ENCODE measurements at regions not wholly inside any gene's neighbourhood (a gene's known extent, or its start where the extent isn't known, plus 50 kb on each side); places are given as distances from the start of the nearest gene placed in this dataset.
"Not testable (repeated sequence)": the region's sequence is repeated elsewhere in the genome, so short reads cannot be mapped to it uniquely, and the experiment has no call there.

GRCh38 chrX:9271789-9272525 is 192.9 kb upstream of the TBL1X start:
- no peak for DNase-seq

- no peak for DNase-seq
These were observed 191.1 kb upstream of the TBL1X start for GRCh38 chrX:9273744-9274143.

GRCh38 chrX:9278475-9279233 is 186.2 kb upstream of the TBL1X start:
- no peak for DNase-seq

- no peak for DNase-seq
These were observed 185.7 kb upstream of the TBL1X start for GRCh38 chrX:9279234-9279544.

GRCh38 chrX:9280831-9281230 is 184.0 kb upstream of the TBL1X start:
- no peak for DNase-seq

GRCh38 chrX:9282325-9282724 is 182.5 kb upstream of the TBL1X start:
- no peak for DNase-seq

DNA sequence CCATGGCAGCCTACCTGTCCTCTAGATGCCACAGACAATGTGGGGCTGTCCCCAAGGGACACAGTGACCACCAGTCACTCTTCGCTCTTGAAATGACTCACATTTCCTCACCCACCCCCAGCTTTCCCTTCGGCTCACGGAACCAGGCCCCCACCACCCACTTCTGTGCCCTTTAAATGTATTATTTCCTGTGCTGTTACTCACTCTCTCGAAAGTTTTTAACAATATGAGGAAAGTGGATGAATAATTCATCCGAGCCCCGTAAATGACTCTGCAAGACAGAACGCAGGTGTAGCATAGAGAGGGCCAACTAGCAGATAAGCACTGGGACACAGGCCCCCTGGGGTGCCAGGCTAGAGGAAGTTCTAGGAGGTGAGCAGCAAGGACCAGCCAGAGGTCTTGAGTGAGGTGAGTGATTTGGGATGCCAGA is 179.5 kb upstream of the TBL1X start:
- DNase-seq = no peak

DNA sequence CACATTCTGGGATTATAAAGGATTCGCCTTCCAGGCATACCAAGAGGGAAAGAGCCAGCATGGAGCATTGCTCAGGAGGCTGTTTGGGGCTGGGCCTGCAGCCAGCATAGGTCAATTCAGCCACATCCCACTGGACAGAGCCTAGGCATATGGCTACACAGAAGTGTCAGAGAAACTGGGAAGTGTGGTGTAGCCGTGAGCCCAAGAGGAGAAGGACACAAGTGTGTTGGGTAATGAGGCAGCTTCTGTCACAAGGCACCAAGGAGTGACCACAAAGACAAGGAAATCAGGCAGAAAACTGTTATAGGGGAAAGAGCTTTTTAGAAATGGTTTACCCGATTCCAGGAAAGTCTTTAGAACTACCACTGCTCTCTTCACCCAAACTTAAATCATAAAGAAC is 178.6 kb upstream of the TBL1X start:
- DNase-seq = no peak

- peak; percentile 80 for DNase-seq
These were observed 173.2 kb upstream of the TBL1X start for GRCh38 chrX:9291629-9292028.

GRCh38 chrX:9293051-9293496 is 171.8 kb upstream of the TBL1X start:
- peak; percentile 65 for DNase-seq

DNA sequence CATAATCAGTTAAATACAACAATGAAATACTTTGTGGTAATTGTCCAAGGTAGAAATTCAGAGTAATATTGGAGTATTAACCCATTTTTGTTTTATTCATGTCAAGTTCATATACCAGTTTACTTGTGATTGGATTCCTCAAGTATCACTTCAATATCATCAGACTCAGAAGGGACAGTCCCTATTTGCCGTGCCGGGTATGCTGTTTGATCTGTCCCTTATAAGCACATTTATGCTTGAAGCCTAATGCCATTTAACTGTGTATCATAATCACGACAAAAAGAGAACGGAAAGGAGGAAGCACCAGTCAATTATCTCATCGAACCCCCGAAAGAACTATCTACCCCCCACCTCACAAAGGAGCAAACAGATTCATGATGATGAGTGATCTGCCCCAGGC is 171.0 kb upstream of the TBL1X start:
- DNase-seq = no peak

DNA sequence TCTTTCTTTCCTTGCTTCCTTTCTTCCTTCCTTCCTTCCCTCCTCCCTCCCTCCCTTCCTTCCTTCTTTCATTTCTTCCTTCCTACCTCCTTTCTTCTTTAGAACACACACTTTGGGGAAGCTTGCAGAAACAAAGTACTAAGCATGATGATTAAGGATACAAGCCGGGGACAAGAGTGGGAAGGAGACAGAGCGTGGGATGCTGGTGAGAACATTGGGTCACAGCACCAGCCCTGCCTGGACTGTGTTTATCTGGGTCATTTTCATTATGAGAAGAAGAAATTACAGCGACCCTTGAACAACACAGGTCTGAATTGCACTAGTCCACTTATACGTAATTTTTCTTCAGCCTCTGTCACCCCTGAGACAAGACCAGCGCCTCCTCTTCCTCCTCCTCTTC is 169.3 kb upstream of the TBL1X start:
- no peak for DNase-seq

GRCh38 chrX:9298221-9298620 is 166.6 kb upstream of the TBL1X start:
- no peak for DNase-seq

- not testable (repeated sequence) for DNase-seq
These were observed 165.2 kb upstream of the TBL1X start for GRCh38 chrX:9299681-9300080.

- no peak for DNase-seq
These were observed 163.0 kb upstream of the TBL1X start for GRCh38 chrX:9301836-9302235.

DNA sequence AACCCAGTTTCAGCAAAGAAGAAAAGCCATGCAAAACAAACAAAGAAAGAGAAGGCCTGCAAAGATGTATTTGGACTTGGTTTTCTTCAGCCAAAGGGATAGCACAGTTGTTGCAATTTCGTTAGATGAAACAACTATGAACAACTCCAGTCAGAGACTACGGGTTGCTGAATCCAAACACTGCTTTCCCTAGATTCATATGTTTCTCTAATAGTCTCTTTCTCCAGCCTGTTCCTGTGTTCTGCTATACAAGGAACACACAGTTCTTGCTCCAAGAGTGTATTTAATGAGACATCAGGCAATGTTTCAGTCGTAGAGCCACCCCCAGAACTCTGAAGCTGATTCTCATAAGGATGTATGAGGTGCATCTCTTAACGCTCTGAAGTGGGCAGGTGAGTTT is 162.5 kb upstream of the TBL1X start:
- no peak for DNase-seq

DNA sequence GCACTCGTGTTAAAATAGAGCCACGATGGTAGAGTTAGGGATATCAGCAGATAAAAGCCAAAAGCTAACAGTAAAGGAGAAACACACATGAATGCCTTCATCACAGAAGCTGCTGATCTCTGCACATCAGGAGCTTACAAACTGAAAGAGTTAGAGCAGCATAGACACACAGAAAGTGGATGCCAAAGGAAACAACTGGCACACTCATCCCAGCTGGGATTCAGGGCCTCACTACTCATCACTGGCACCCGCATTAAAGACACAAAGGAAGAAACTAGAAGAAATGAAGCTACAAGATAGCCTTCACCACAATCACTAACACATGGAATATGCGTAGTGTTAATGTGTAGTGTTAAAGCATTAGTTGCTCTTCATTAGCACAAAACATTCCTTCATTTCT is 156.4 kb upstream of the TBL1X start:
- no peak for DNase-seq

DNA sequence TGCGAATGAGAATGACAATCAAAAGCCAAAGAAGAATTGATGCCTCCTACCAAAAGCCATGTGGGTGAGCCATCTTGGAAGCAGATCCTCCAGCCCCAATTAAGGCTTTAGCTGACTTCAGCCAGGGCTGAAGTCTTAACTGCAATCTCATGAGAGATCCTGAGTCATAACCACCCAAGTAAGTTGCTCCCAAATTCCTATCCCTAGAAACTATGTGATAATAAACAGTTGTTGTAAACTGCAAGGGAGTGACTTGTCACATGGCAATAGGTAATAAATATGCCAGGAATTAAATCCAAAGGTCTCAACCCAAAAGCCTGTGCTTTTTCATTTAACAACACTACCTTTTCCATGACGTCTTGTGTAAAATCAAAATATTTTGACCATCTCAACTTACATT is 154.2 kb upstream of the TBL1X start:
- DNase-seq = no peak

- no peak for DNase-seq
These were observed 153.3 kb upstream of the TBL1X start for GRCh38 chrX:9311421-9312160.

- no peak for DNase-seq
These were observed 151.7 kb upstream of the TBL1X start for GRCh38 chrX:9312922-9313867.

DNA sequence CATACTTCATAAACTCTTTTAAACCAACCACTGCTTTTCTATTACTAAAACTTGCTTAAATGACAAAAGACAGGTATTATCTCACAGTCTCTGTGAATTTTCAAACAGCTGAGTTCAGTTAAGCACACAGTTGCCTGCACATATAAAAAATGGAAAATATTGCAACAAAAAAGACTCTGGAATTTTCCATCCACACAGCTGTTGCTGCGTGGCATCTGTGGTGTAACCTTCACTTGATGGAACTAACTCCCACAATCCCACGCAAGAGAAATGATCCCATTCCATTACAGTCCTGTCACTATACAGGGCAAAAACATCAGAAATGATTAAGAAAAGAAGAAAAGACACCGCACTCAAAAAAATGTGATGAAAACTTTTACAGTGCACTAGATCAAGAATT is 149.8 kb upstream of the TBL1X start:
- no peak for DNase-seq

DNA sequence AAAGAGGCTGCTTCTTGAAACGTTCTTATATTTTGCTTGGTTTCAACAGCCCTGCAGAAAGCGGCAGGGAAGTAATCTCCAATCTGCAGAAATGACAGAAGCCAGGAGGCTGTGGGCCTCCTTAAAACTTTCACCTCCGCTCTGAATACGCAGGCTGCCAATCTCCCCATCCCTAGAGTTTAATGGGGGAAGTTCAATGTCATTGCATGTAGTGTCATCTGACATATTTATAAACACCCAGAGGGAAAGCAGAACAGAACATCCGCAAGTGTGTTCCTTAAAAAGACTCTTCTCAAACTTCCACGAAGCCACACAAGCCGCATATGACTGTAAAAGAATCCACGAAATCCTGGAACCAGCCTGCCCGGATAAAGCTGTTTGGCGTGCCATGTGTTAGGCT is 148.8 kb upstream of the TBL1X start:
- DNase-seq = no peak

DNA sequence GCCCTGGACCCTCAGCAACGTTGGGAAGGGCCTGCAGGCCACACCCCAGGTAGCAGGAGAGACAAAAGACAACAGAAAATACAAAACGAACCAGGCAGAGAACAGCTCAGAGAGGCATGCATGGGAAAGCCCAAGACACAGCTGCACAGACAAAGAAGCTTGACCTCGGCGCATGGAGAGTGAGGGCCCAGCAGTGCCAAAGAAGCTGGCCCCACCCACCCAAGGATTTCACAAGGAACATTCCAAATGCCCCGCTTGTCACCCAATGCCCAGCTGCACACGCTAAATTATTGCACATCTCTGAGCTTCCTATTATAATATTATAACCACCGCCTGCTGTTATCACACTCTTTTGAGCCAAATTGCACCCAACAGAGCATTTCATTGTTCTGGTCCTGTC is 147.7 kb upstream of the TBL1X start:
- no peak for DNase-seq

Measured in NCI-H2227 treated with DMSO at 0.1 percent for 48 hours (cell line).